ENCODE measurements at regions not wholly inside any gene's neighbourhood (a gene's known extent, or its start where the extent isn't known, plus 50 kb on each side); places are given as distances from the start of the nearest gene placed in this dataset.

DNA sequence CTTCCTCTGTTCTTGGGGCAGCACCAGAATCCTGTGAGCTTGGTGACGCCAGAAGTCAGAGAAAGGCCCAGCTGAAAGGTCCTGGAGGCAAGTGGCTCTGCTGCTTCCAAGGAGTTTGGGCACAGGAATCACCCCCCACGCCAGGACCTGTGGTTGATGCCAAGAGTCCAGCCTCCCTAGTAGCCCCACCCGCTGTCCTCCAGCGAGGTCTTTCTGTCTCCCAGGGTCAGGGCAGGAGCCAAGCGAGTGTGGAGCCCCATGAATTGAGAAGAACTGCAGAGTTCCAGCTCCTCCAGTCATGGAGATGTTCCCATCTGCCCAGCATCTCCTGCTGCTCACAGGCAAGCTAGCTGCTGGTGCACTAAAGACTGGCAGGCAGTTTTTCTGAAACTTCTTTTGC, 631.7 kb upstream of the MGMT start:
- H2AFZ ChIP-seq, result no peak overlapping the region
- 90% methylated on average over 5 of the region's 5 CpGs for WGBS (ENCODE audit: low lambda C conversion rate, missing lambda C conversion rate)

DNA sequence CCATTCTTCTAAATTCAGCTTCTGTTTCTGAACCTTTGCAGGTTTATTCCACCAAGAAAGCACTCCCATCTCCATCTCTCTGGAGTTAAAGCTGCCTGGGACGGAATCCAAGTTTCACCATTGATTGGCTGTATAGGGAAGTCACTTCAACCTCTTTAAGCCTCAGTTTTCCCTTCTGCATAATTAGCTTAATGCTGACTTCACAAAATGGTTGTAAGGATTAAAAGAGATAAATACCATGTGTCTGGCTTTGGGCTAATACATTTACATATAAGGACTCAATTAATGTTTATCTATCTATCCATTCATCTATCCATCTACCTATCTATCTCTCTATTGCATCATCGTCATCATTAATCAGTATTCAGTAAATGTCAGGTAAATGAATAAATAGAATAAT, 629.6 kb upstream of the MGMT start:
- H3K9me3 ChIP-seq (ENCODE audit: low read depth), result no peaks in the 10 kb centered on the region
- no peaks in the 10 kb centered on the region for H3K36me3 ChIP-seq (replicated peaks; ENCODE audit: insufficient read depth, low read depth)
- no peak overlapping the region for H2AFZ ChIP-seq
- no peaks in the 10 kb centered on the region for H3K79me2 ChIP-seq
- H3K4me2 ChIP-seq, result no peak overlapping the region
- H4K20me1 ChIP-seq (ENCODE audit: insufficient read depth, poor library complexity, severe bottlenecking), result no peaks in the 10 kb centered on the region
- no peak overlapping the region for H3K27ac ChIP-seq
- no peaks in the 10 kb centered on the region for H3K4me1 ChIP-seq (ENCODE audit: insufficient read depth)
- no peak for DNase-seq (ENCODE audit: low spot score)
- no peaks in the 10 kb centered on the region for H3K9me2 ChIP-seq (replicated peaks; ENCODE audit: insufficient read depth)
- TF ChIP-seq EZH2phosphoT487 (IDR thresholded peaks at IDR 0.05; ENCODE audit: low read depth, severe bottlenecking, unreplicated experiment) (no peak), EZH2 (IDR thresholded peaks at IDR 0.05; ENCODE audit: borderline replicate concordance) (no peak)
- TF ChIP-seq, protein P1, sequence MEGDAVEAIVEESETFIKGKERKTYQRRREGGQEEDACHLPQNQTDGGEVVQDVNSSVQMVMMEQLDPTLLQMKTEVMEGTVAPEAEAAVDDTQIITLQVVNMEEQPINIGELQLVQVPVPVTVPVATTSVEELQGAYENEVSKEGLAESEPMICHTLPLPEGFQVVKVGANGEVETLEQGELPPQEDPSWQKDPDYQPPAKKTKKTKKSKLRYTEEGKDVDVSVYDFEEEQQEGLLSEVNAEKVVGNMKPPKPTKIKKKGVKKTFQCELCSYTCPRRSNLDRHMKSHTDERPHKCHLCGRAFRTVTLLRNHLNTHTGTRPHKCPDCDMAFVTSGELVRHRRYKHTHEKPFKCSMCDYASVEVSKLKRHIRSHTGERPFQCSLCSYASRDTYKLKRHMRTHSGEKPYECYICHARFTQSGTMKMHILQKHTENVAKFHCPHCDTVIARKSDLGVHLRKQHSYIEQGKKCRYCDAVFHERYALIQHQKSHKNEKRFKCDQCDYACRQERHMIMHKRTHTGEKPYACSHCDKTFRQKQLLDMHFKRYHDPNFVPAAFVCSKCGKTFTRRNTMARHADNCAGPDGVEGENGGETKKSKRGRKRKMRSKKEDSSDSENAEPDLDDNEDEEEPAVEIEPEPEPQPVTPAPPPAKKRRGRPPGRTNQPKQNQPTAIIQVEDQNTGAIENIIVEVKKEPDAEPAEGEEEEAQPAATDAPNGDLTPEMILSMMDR (IDR thresholded peaks at IDR 0.05; ENCODE audit: poor library complexity), result no peak
- 90% methylated on average over 2 of the region's 2 CpGs for WGBS (ENCODE audit: low lambda C conversion rate, missing lambda C conversion rate)
- no peak overlapping the region for H3K4me3 ChIP-seq
- peaks cover 9% of the 10 kb centered on the region for H3K27me3 ChIP-seq

More for the DNA sequence above, 631.7 kb upstream of the MGMT start:
- H3K27me3 ChIP-seq, result peaks cover 9% of the 10 kb centered on the region
- no peaks in the 10 kb centered on the region for H3K9me3 ChIP-seq (ENCODE audit: low read depth)
- no peaks in the 10 kb centered on the region for H4K20me1 ChIP-seq (ENCODE audit: insufficient read depth, poor library complexity, severe bottlenecking)
- no peak overlapping the region for H3K4me3 ChIP-seq
- no peak for DNase-seq (ENCODE audit: low spot score)
- no peaks in the 10 kb centered on the region for H3K4me1 ChIP-seq (ENCODE audit: insufficient read depth)
- no peaks in the 10 kb centered on the region for H3K36me3 ChIP-seq (replicated peaks; ENCODE audit: insufficient read depth, low read depth)
- H3K9me2 ChIP-seq (replicated peaks; ENCODE audit: insufficient read depth), result no peaks in the 10 kb centered on the region
- H3K79me2 ChIP-seq, result no peaks in the 10 kb centered on the region
- H3K4me2 ChIP-seq, result no peak overlapping the region
- no peak overlapping the region for H3K27ac ChIP-seq
- TF ChIP-seq EZH2 (IDR thresholded peaks at IDR 0.05; ENCODE audit: borderline replicate concordance) (no peak), EZH2phosphoT487 (IDR thresholded peaks at IDR 0.05; ENCODE audit: low read depth, severe bottlenecking, unreplicated experiment) (no peak)
- TF ChIP-seq, protein P1 (IDR thresholded peaks at IDR 0.05; ENCODE audit: poor library complexity), result no peak

DNA sequence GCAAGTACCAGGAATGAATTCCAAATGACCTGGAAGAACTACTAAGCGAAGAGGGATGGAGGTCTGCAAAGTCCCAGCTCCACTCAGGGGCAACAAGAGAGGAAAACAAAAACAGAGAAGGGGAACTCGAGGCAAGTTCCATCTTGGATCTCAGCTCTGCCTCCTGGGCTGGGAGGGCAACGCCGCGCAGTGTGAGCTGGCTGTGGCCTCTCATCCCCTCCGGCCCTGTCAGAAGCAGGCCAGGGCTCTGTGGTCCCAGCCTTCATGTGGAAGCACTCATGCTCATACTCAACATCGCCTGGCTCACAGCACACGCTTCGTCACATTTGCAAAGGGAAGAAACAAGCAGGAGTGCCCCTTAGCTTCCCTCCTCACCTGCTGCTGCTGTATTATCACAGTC, 627.9 kb upstream of the MGMT start:
- no peak for DNase-seq (ENCODE audit: low spot score)
- Histone ChIP-seq H3K9me2 (replicated peaks; ENCODE audit: insufficient read depth) (no peaks in the 10 kb centered on the region), H3K4me1 (ENCODE audit: insufficient read depth) (no peaks in the 10 kb centered on the region), H3K27me3 (peaks cover 9% of the 10 kb centered on the region), H3K4me3 (no peak overlapping the region), H3K27ac (no peak overlapping the region), H3K9me3 (ENCODE audit: low read depth) (no peaks in the 10 kb centered on the region), H2AFZ (no peak overlapping the region), H4K20me1 (ENCODE audit: insufficient read depth, poor library complexity, severe bottlenecking) (no peaks in the 10 kb centered on the region), H3K36me3 (replicated peaks; ENCODE audit: insufficient read depth, low read depth) (no peaks in the 10 kb centered on the region), H3K79me2 (no peaks in the 10 kb centered on the region), H3K4me2 (no peak overlapping the region)
- 94% methylated on average over 6 of the region's 9 CpGs for WGBS (ENCODE audit: low lambda C conversion rate, missing lambda C conversion rate)
- TF ChIP-seq EZH2 (IDR thresholded peaks at IDR 0.05; ENCODE audit: borderline replicate concordance) (no peak), EZH2phosphoT487 (IDR thresholded peaks at IDR 0.05; ENCODE audit: low read depth, severe bottlenecking, unreplicated experiment) (no peak)
- TF ChIP-seq, protein P1 (IDR thresholded peaks at IDR 0.05; ENCODE audit: poor library complexity), result no peak

DNA sequence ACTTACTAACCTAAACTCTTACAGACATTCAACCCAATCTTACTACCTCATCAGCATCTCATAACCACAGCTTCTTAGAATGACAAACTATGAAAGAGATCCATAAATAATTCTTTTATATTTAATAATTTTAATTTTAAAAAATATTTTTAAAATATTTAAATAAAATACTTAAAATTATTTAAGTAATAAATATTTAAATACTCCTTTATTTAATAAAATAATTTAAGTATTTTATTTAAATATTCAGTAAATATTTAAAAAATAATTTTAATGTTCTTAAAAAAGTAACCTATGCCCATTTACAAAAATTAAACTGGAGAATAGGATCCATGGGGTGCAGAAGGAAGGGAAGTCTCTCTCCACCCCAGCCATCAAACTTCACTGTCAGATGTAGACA, 627.3 kb upstream of the MGMT start:
- Histone ChIP-seq H3K27me3 (peaks cover 9% of the 10 kb centered on the region), H2AFZ (no peak overlapping the region), H4K20me1 (ENCODE audit: insufficient read depth, poor library complexity, severe bottlenecking) (no peaks in the 10 kb centered on the region), H3K4me2 (no peak overlapping the region), H3K79me2 (no peaks in the 10 kb centered on the region), H3K36me3 (replicated peaks; ENCODE audit: insufficient read depth, low read depth) (no peaks in the 10 kb centered on the region), H3K4me3 (no peak overlapping the region), H3K27ac (no peak overlapping the region), H3K4me1 (ENCODE audit: insufficient read depth) (no peaks in the 10 kb centered on the region), H3K9me3 (ENCODE audit: low read depth) (no peaks in the 10 kb centered on the region), H3K9me2 (replicated peaks; ENCODE audit: insufficient read depth) (no peaks in the 10 kb centered on the region)
- DNase-seq (ENCODE audit: low spot score), result no peak
- no peak for TF ChIP-seq EZH2 (IDR thresholded peaks at IDR 0.05; ENCODE audit: borderline replicate concordance)
- no peak for TF ChIP-seq EZH2phosphoT487 (IDR thresholded peaks at IDR 0.05; ENCODE audit: low read depth, severe bottlenecking, unreplicated experiment)
- TF ChIP-seq, protein P1 (IDR thresholded peaks at IDR 0.05; ENCODE audit: poor library complexity), result no peak
